GM19240 (cell line): ENCODE measurements at regions not wholly inside any gene's neighbourhood (a gene's known extent, or its start where the extent isn't known, plus 50 kb on each side); places are given as distances from the start of the nearest gene placed in this dataset.

Source experiments
- DNase-seq: peaks from one replicate; pipeline ENCODE4 v3.0.0; 2011; ENCODE audit warnings: low spot score; ENCODE audit not compliant: insufficient read length

- DNase-seq: no peak
Measured at GRCh38 chr11:27193434-27194225, 153.0 kb downstream of the BBOX1 start.

- no peak for DNase-seq
Measured at GRCh38 chr11:27192184-27192583, 151.6 kb downstream of the BBOX1 start.

GRCh38 chr11:27191639-27192038 lies 151.0 kb downstream of the BBOX1 start:
- DNase-seq: no peak

- no peak for DNase-seq
Measured at GRCh38 chr11:27188696-27189095, 148.1 kb downstream of the BBOX1 start.

- DNase-seq: no peak
Measured at GRCh38 chr11:27187848-27188621, 147.4 kb downstream of the BBOX1 start.

- no peak for DNase-seq
Measured at GRCh38 chr11:27187075-27187847, 146.6 kb downstream of the BBOX1 start.

GRCh38 chr11:27186580-27186979 lies 146.0 kb downstream of the BBOX1 start:
- DNase-seq: no peak

- DNase-seq: no peak
Measured at GRCh38 chr11:27184458-27185312, 144.1 kb downstream of the BBOX1 start.

GRCh38 chr11:27183672-27184457 lies 143.2 kb downstream of the BBOX1 start:
- DNase-seq: no peak

- no peak for DNase-seq
Measured at GRCh38 chr11:27179334-27179733, 138.7 kb downstream of the BBOX1 start.

GRCh38 chr11:27178859-27179258 lies 138.2 kb downstream of the BBOX1 start:
- no peak for DNase-seq
